ENCODE measurements at regions not wholly inside any gene's neighbourhood (a gene's known extent, or its start where the extent isn't known, plus 50 kb on each side); places are given as distances from the start of the nearest gene placed in this dataset.

DNA sequence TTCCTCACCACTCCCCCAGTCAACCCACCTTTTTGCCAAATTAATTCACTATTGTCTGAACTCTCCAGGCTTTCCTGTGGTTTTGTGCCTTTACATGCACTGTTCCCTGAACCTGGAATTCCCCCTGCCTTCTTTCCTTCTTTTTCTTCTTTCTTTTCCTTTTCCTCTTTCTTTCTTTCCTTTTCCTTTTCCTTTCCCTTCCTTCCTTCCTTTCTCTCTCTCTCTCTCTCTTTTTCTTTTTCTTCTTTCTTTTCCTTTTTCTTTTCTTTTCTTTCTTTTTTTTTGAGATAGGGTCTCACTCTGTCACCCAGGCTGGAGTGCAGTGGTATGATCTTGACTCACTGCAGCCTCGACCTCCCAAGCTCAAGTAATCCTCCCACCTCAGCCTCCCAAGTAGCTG is 56.6 kb upstream of the CDC42BPA start:
- Mint-ChIP-seq H3K4me3 (no peak overlapping the region), H3K27me3 (peaks cover 6 to 43% (median 27%) of the 10 kb centered on the region in 5 donors), H3K9me3 (peaks cover 0 to 5% (median 0%) of the 10 kb centered on the region in 9 donors), H3K4me1 (no peaks in the 10 kb centered on the region), H3K36me3 (no peaks in the 10 kb centered on the region), H3K27ac (peak overlapping the region in 1 of 10 donors; percentile 30)
- no peak for DNase-seq
- no peak for ATAC-seq
- POLR2A ChIA-PET: no interaction called here

DNA sequence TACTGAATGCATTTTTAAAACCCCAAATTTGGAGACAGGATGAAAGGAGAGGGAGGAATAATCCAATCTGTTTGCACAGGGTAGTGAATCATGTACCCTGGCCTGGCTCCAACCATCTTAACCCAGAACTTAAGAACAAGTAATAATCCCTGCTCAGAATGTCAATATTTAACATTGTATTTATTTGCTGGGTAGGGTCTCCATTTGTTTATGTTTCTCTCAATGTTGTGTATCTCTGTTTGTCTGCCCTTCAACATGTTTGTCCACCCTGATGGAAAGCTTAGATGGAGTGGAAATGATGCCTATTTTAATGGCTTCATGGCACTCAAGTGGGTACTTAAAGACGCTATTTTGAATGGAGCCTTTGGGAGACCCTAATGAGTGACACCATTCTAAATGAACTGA is 54.4 kb upstream of the CDC42BPA start:
- Mint-ChIP-seq H3K4me1 (no peaks in the 10 kb centered on the region), H3K4me3 (no peak overlapping the region), H3K27ac (no peak overlapping the region), H3K36me3 (no peaks in the 10 kb centered on the region), H3K27me3 (peaks cover 5 to 26% (median 11%) of the 10 kb centered on the region in 5 donors), H3K9me3 (no peaks in the 10 kb centered on the region)
- ATAC-seq: no peak
- POLR2A ChIA-PET: no interaction called here
- DNase-seq: no peak

DNA sequence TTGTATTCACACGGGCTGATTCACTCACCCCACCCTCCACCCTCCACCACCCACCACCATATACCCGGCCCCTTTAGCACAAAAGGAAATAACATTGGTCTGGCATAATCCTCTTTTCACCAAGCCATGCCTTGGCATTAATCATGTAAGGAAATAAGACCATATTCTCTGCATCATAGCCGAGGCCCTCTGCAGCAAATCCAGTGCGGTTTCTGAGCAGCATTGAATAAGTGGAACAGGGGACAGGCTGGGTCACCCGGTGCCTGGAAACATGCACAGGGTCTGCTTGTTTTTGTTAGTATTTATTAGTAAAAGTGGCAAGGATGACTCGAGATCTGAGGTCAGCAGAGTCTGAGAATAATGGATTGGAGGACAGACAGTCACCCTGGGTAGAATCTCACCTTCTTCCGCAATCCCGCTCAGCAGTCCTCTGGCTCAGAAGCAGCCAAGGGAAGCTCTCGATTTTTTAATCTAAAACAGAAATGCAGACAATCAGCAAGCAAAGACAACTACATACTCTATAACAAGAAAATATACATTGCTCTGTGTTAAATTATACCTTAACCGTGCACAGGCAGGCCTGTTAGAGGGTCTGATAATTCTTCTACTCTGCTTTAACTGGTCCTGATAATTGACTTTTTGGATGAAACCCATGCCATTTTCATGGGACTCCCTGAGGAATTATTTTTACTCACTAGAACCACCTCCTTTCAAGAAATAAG is 52.4 kb upstream of the CDC42BPA start:
- POLR2A ChIA-PET: no interaction called here
- Mint-ChIP-seq H3K4me3 (no peak overlapping the region), H3K9me3 (no peaks in the 10 kb centered on the region), H3K27ac (no peak overlapping the region), H3K27me3 (peaks cover 1 to 11% (median 5%) of the 10 kb centered on the region in 5 donors), H3K4me1 (no peaks in the 10 kb centered on the region), H3K36me3 (no peaks in the 10 kb centered on the region)
- no peak for DNase-seq
- no peak for ATAC-seq

DNA sequence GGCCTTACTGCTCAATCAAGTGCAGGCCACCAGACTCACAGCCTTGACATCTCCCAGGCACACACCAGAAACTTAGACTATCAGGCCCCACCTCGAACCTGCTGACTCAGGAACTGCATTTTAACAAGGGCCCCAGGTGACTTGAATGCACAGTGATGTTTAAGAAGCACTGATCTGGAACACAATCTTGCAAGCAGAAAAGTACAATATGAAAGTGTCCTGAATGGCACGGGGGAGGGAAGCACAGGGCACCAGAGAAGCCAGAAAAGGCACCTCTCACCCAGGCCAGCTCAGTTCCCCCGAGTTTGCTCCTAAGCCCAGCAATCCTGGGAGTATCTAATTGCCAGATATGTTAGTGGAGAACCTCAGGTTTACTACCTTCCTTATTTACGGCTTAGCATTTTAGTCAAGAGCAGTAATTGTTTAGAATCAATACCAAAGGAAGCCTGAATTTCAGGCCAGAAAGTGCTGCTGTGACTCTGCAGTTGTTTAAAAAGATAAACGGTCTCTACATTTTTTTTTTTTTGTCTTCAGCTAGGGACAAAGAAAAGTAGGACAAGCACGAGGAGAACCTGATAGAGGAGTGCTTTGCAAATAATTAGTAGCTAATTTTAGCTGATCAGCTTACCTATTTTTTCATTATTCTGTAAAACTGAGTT is 50.9 kb upstream of the CDC42BPA start:
- no peak overlapping the region for H3K4me3 Mint-ChIP-seq
- POLR2A ChIA-PET: no interaction called here
- DNase-seq (no peak), ATAC-seq (no peak)
- no peaks in the 10 kb centered on the region for H3K36me3 Mint-ChIP-seq
- H3K27me3 Mint-ChIP-seq: peaks cover 0 to 4% (median 2%) of the 10 kb centered on the region in 5 donors
- H3K27ac Mint-ChIP-seq: no peak overlapping the region
- no peaks in the 10 kb centered on the region for H3K9me3 Mint-ChIP-seq
- no peaks in the 10 kb centered on the region for H3K4me1 Mint-ChIP-seq
